ENCODE measurements at regions not wholly inside any gene's neighbourhood (a gene's known extent, or its start where the extent isn't known, plus 50 kb on each side); places are given as distances from the start of the nearest gene placed in this dataset.

DNA sequence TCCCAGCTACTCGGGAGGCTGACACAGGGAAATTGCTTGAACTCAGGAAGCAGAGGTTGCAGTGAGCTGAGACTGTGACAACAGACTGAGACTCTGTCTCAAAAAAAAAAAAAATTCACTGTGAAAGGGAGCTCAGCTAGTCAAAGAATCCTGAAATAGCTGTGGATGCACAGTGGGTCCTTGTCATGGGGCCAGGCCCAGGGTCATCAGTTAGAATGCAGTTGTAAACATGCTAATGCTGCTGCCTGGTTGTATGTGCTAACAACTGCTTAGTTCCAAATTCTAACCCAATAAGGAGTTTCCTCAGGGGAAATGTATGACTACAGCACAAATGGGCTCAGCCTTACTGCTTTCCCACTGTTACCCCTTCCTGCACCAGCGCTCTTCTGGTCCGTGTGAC, 84.0 kb downstream of the PALM2AKAP2 start:
- DNase-seq, result no peak
- H3K4me3 Mint-ChIP-seq, result no peak overlapping the region
- H3K4me1 Mint-ChIP-seq, result no peaks in the 10 kb centered on the region
- no peak overlapping the region for H3K27ac Mint-ChIP-seq
- H3K9me3 Mint-ChIP-seq, result no peaks in the 10 kb centered on the region
- intact Hi-C loops (cut with micrococcal nuclease), result no loop called here
- peaks cover 17% of the 10 kb centered on the region for H3K27me3 Mint-ChIP-seq
- H3K36me3 Mint-ChIP-seq (ENCODE audit: low read depth), result no peaks in the 10 kb centered on the region

- intact Hi-C loops (cut with micrococcal nuclease), result no loop called here
- H3K9me3 Mint-ChIP-seq, result no peaks in the 10 kb centered on the region
- H3K36me3 Mint-ChIP-seq (ENCODE audit: low read depth), result no peaks in the 10 kb centered on the region
- no peak overlapping the region for H3K27ac Mint-ChIP-seq
- no peak for DNase-seq
- H3K4me1 Mint-ChIP-seq, result no peaks in the 10 kb centered on the region
- H3K27me3 Mint-ChIP-seq, result peaks cover 18% of the 10 kb centered on the region
- no peak overlapping the region for H3K4me3 Mint-ChIP-seq
Measured at GRCh38 chr9:109865521-109865920, 85.5 kb downstream of the PALM2AKAP2 start.

DNA sequence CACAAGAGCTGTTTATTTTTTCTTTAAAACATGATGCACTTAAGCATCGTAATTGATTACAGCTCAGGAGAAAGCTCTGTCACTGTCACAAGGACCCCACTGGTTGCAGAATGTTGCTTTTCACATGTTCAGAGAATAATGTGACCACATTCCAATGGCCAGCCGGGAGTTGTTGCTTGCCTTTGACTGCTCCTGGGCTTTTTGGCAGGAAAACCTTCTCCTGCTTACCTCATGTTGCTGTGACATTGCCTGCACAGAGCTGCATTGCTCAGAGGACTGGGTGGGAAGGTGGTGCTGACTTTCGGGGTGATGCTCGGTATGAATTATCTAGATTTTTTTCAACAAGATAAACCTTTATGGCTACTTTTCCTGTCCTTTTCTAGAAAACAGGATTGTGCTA, 88.2 kb downstream of the PALM2AKAP2 start:
- H3K9me3 Mint-ChIP-seq, result no peaks in the 10 kb centered on the region
- H3K36me3 Mint-ChIP-seq (ENCODE audit: low read depth), result no peaks in the 10 kb centered on the region
- DNase-seq, result no peak
- H3K4me3 Mint-ChIP-seq, result no peak overlapping the region
- H3K27me3 Mint-ChIP-seq, result peaks cover 24% of the 10 kb centered on the region
- peaks cover 2% of the 10 kb centered on the region for H3K4me1 Mint-ChIP-seq
- no peak overlapping the region for H3K27ac Mint-ChIP-seq
- intact Hi-C loops (cut with micrococcal nuclease), result no loop called here

GRCh38 chr9:109868722-109869121, 88.7 kb downstream of the PALM2AKAP2 start:
- intact Hi-C loops (cut with micrococcal nuclease), result no loop called here
- no peaks in the 10 kb centered on the region for H3K36me3 Mint-ChIP-seq (ENCODE audit: low read depth)
- DNase-seq, result no peak
- H3K4me1 Mint-ChIP-seq, result peaks cover 5% of the 10 kb centered on the region
- no peak overlapping the region for H3K27ac Mint-ChIP-seq
- H3K9me3 Mint-ChIP-seq, result no peaks in the 10 kb centered on the region
- peaks cover 26% of the 10 kb centered on the region for H3K27me3 Mint-ChIP-seq
- H3K4me3 Mint-ChIP-seq, result no peak overlapping the region

GRCh38 chr9:109870365-109870764, 90.4 kb downstream of the PALM2AKAP2 start:
- H3K36me3 Mint-ChIP-seq (ENCODE audit: low read depth), result no peaks in the 10 kb centered on the region
- H3K4me3 Mint-ChIP-seq, result no peak overlapping the region
- H3K27me3 Mint-ChIP-seq, result peaks cover 33% of the 10 kb centered on the region
- intact Hi-C loops (cut with micrococcal nuclease), result no loop called here
- peaks cover 7% of the 10 kb centered on the region for H3K4me1 Mint-ChIP-seq
- no peak for DNase-seq
- H3K9me3 Mint-ChIP-seq, result peaks cover 5% of the 10 kb centered on the region
- H3K27ac Mint-ChIP-seq, result no peak overlapping the region

GRCh38 chr9:109872901-109873300, 92.9 kb downstream of the PALM2AKAP2 start:
- peaks cover 26% of the 10 kb centered on the region for H3K27me3 Mint-ChIP-seq
- no peak overlapping the region for H3K27ac Mint-ChIP-seq
- intact Hi-C loops (cut with micrococcal nuclease), result no loop called here
- H3K9me3 Mint-ChIP-seq, result peaks cover 5% of the 10 kb centered on the region
- H3K36me3 Mint-ChIP-seq (ENCODE audit: low read depth), result no peaks in the 10 kb centered on the region
- H3K4me3 Mint-ChIP-seq, result no peak overlapping the region
- peaks cover 7% of the 10 kb centered on the region for H3K4me1 Mint-ChIP-seq
- DNase-seq, result no peak

DNA sequence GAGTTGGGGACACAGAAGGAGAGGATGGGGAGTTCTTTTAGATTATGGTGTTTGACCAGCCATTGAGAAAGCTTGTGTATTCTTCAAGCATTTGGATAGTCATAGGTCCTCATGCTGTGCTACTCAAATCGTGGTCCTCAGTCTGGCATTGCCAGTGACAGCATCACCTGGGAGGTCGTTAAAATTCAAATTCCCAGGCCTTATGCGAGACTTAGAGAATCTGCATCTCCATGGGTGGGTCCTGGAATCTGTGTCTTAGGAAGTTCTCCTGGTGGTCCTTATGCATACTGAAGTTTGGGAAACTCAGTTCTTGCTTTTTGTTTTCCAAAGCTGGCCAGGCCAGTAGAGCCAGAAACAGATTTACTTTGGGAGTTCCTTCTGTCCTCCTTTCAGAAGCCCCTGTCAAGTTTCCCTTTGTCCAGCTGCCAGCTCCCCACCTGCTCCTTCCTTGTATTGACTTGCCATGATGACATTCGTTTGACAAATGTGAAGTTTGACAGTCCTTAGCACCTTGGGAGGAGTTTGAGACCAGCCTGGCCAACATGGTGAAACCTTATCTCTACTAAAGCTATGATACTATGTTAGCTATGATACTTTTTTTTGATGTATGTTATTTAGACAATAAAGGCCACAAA, 95.6 kb downstream of the PALM2AKAP2 start:
- intact Hi-C loops (cut with micrococcal nuclease), result no loop called here
- Mint-ChIP-seq H3K9me3 (peaks cover 5% of the 10 kb centered on the region), H3K4me1 (peaks cover 12% of the 10 kb centered on the region), H3K4me3 (no peak overlapping the region), H3K27me3 (peaks cover 20% of the 10 kb centered on the region), H3K36me3 (ENCODE audit: low read depth) (no peaks in the 10 kb centered on the region), H3K27ac (no peak overlapping the region)
- DNase-seq, result no peak

DNA sequence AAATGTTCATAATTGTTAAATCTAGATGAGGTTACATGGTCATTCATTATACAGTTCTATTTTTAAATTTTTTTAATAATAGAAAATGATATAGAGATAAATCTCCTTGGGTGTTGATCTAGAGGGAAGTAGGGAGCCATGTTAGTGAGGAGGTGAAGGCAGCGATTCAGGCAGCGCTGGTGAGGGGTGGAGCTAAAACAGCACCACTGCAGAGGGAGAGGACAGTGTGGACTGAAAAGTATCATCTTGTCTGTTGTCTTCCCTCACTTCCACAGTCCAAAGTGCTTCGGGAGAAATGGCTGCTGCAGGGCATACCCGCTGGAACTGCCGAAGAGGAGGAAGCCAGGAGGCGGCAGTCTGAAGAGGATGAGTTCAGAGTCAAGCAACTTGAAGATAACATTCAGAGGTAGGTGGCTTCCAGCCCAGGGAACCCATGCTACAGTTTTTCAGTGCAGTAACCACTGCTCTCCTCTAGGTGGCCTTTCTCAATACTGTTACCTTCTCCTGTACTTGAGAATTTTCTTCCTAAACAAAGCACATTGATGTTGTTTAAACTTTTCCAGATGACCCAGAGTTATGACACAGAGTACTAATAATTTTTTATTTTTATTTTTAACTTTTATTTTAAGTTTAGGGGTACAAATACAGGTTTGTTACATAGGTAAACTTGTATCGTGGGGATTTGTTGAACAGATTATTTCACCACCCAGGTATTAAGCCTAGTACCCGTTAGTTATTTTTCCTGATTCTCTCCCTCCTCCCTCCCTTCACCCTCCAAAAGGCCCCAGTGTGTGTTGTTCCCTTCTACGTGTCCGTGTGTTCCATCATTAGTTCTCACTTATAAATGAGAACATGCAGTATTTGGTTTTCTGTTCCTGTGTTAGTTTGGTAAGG, 100.5 kb downstream of the PALM2AKAP2 start:
- Mint-ChIP-seq H3K4me3 (peak overlapping the region; percentile 69), H3K27me3 (peaks cover 3% of the 10 kb centered on the region), H3K27ac (no peak overlapping the region), H3K36me3 (ENCODE audit: low read depth) (peaks cover 7% of the 10 kb centered on the region), H3K4me1 (peaks cover 29% of the 10 kb centered on the region), H3K9me3 (peaks cover 4% of the 10 kb centered on the region)
- DNase-seq, result peak; percentile 81
- intact Hi-C loops (cut with micrococcal nuclease), result loop anchor here (5.0 kb wide), 1 partner anchor 337 kb away; no protein-coding TSS in a partner anchor

- H3K4me3 Mint-ChIP-seq, result no peak overlapping the region
- DNase-seq, result no peak
- H3K36me3 Mint-ChIP-seq (ENCODE audit: low read depth), result peaks cover 7% of the 10 kb centered on the region
- H3K27ac Mint-ChIP-seq, result peak overlapping the region; percentile 63
- peaks cover 4% of the 10 kb centered on the region for H3K9me3 Mint-ChIP-seq
- intact Hi-C loops (cut with micrococcal nuclease), result loop anchor here (2.0 to 5.0 kb wide), 2 partner anchors 15 to 334 kb away; no protein-coding TSS in a partner anchor
- H3K4me1 Mint-ChIP-seq, result peaks cover 56% of the 10 kb centered on the region
- H3K27me3 Mint-ChIP-seq, result peaks cover 3% of the 10 kb centered on the region
Measured at GRCh38 chr9:109883623-109884022, 103.6 kb downstream of the PALM2AKAP2 start.

- Mint-ChIP-seq H3K9me3 (peaks cover 4% of the 10 kb centered on the region), H3K27ac (peak overlapping the region; percentile 94), H3K4me1 (peaks cover 71% of the 10 kb centered on the region), H3K4me3 (peak overlapping the region; percentile 75), H3K27me3 (no peaks in the 10 kb centered on the region), H3K36me3 (ENCODE audit: low read depth) (peaks cover 7% of the 10 kb centered on the region)
- DNase-seq, result no peak
- intact Hi-C loops (cut with micrococcal nuclease), result loop anchor here (1.0 to 5.0 kb wide), 5 partner anchors 9 to 784 kb away; no protein-coding TSS in a partner anchor
Measured at GRCh38 chr9:109886041-109886440, 106.0 kb downstream of the PALM2AKAP2 start.

DNA sequence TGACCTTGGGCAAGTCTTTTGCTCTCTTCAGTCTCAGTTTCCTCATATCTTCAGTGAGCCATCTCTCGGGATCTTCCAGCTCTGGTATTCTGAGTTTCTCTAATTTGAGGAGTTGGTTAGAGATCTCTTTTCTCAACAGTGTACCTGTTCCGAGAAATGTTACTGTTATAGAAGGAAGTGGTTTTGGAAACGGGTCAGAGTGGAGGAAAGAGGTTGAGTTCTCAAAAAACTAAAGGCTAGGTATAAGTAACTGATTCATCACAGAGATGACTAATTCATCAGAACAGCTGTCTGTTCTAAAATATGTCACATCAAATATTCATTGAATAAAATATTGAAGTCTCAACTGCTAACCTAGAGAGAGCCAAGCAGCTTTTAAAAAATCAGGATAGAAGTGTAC, 106.6 kb downstream of the PALM2AKAP2 start:
- intact Hi-C loops (cut with micrococcal nuclease), result loop anchor here (1.0 to 5.0 kb wide), 5 partner anchors 9 to 784 kb away; no protein-coding TSS in a partner anchor
- H3K4me1 Mint-ChIP-seq, result peaks cover 68% of the 10 kb centered on the region

DNA sequence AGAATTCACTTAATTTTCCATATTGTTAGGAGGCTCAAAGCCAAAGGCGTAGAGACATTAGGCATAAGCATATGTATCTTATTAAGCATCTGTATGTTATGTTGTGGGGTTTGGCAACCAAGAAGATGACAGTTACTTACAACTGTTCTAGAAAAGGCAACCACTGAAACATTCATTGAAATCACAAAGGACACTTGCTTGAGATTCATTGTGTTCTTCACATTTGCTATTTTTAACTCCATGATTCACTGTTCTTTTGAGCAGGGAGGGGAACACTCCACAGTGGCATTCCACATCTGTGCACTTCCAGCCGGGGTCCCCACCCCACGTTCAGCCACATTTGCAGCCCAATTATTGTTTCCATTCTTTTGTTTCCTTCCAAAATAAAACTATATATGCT, 107.1 kb downstream of the PALM2AKAP2 start:
- Mint-ChIP-seq H3K4me3 (peak overlapping the region; percentile 75), H3K27ac (peak overlapping the region; percentile 94), H3K4me1 (peaks cover 69% of the 10 kb centered on the region), H3K27me3 (no peaks in the 10 kb centered on the region), H3K9me3 (peaks cover 4% of the 10 kb centered on the region), H3K36me3 (ENCODE audit: low read depth) (peaks cover 7% of the 10 kb centered on the region)
- no peak for DNase-seq
- intact Hi-C loops (cut with micrococcal nuclease), result loop anchor here (2.0 to 5.0 kb wide), 2 partner anchors 68 to 785 kb away; no protein-coding TSS in a partner anchor

More for the DNA sequence above, 106.6 kb downstream of the PALM2AKAP2 start:
- Mint-ChIP-seq H3K36me3 (ENCODE audit: low read depth) (peaks cover 7% of the 10 kb centered on the region), H3K9me3 (peaks cover 4% of the 10 kb centered on the region), H3K4me3 (peak overlapping the region; percentile 75), H3K27ac (peak overlapping the region; percentile 94), H3K27me3 (no peaks in the 10 kb centered on the region)
- peak; percentile 78 for DNase-seq

DNA sequence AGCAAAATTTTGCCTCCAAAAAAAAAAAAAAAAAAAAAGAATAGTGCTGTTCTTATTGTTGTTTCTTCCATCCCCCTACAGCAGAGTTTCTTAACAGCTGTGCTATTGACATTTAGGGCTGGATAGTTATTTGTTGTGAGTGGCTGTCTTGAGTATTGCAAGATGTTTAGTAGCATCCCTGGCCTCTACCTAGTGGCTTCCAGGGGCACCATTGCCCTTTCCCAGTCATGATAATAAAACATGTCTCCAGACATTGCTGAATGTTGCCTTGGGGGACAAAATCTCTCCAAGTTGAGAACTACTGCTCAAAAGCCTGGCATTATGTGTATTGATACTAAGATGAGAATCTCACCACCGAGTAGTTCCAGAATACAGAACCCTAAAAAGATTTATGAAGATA, 108.7 kb downstream of the PALM2AKAP2 start:
- Mint-ChIP-seq H3K4me3 (peak overlapping the region; percentile 53), H3K36me3 (ENCODE audit: low read depth) (peaks cover 7% of the 10 kb centered on the region), H3K27me3 (no peaks in the 10 kb centered on the region), H3K4me1 (peaks cover 69% of the 10 kb centered on the region), H3K9me3 (peaks cover 3% of the 10 kb centered on the region), H3K27ac (peak overlapping the region; percentile 84)
- no peak for DNase-seq
- intact Hi-C loops (cut with micrococcal nuclease), result loop anchor here (5.0 kb wide), 1 partner anchor 786 kb away; no protein-coding TSS in a partner anchor

DNA sequence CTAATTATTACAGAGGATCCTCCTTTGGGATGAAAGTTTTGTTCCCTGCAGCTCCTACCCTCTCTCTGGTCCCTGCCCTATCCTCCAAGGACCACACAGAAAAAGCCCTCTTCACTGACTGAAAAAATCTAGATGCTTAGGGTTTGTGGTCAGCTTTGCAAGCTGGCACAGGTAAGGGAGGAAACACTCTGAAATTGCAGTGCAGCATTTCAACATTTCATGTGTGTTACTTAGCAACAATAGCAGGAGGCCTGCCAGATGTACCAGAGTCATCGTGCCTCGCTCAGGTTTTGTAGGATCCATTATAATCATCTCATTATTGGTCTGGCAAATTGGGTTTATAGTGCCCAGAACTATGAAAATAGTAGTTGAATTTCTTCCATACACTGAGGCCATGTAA, 109.5 kb downstream of the PALM2AKAP2 start:
- H3K9me3 Mint-ChIP-seq, result no peaks in the 10 kb centered on the region
- H3K27ac Mint-ChIP-seq, result peak overlapping the region; percentile 84
- H3K4me1 Mint-ChIP-seq, result peaks cover 68% of the 10 kb centered on the region
- peak; percentile 79 for DNase-seq
- no peaks in the 10 kb centered on the region for H3K27me3 Mint-ChIP-seq
- no peak overlapping the region for H3K4me3 Mint-ChIP-seq
- intact Hi-C loops (cut with micrococcal nuclease), result loop anchor here (5.0 kb wide), 1 partner anchor 787 kb away; no protein-coding TSS in a partner anchor
- H3K36me3 Mint-ChIP-seq (ENCODE audit: low read depth), result peaks cover 4% of the 10 kb centered on the region

Data from activated CD4-positive, alpha-beta T cell treated with anti-CD3 and anti-CD28 coated beads, Interleukin-2, amount 10 ng/mL, durations not matched to agents 24 days and 14 days (primary cell).